ENCODE measurements at regions not wholly inside any gene's neighbourhood (a gene's known extent, or its start where the extent isn't known, plus 50 kb on each side); places are given as distances from the start of the nearest gene placed in this dataset.

GRCh38 chr13:85040215-85040614 lies 759.0 kb downstream of the SLITRK6 start:
- no peaks in the 10 kb centered on the region for H3K36me3 Mint-ChIP-seq (ENCODE audit: insufficient read depth in 2 of 2)
- ATAC-seq (replicated peaks in 1 of 2): no peak
- no peak overlapping the region for H3K27ac Mint-ChIP-seq
- no peak overlapping the region for H3K4me3 Mint-ChIP-seq
- peaks cover 0 to 4% of the 10 kb centered on the region in 2 donors for H3K9me3 Mint-ChIP-seq
- no peaks in the 10 kb centered on the region for H3K4me1 Mint-ChIP-seq (ENCODE audit: low read depth)
- DNase-seq: no peak
- H3K27me3 Mint-ChIP-seq (ENCODE audit: low read depth): no peaks in the 10 kb centered on the region

GRCh38 chr13:85031771-85032170 lies 767.4 kb downstream of the SLITRK6 start:
- H3K4me3 Mint-ChIP-seq: no peak overlapping the region
- H3K27ac Mint-ChIP-seq: no peak overlapping the region
- peaks cover 2% of the 10 kb centered on the region in 2 donors for H3K36me3 Mint-ChIP-seq (ENCODE audit: insufficient read depth in 2 of 2)
- ATAC-seq (replicated peaks in 1 of 2): no peak
- peaks cover 4 to 10% of the 10 kb centered on the region in 2 donors for H3K9me3 Mint-ChIP-seq
- no peak for DNase-seq
- H3K27me3 Mint-ChIP-seq (ENCODE audit: low read depth): no peaks in the 10 kb centered on the region
- H3K4me1 Mint-ChIP-seq (ENCODE audit: low read depth): no peaks in the 10 kb centered on the region

- ATAC-seq (replicated peaks in 1 of 2) (no peak), DNase-seq (no peak)
- Mint-ChIP-seq H3K4me1 (ENCODE audit: low read depth) (no peaks in the 10 kb centered on the region), H3K4me3 (no peak overlapping the region), H3K9me3 (peaks cover 5 to 8% of the 10 kb centered on the region in 2 donors), H3K27ac (no peak overlapping the region), H3K27me3 (ENCODE audit: low read depth) (no peaks in the 10 kb centered on the region), H3K36me3 (ENCODE audit: insufficient read depth in 2 of 2) (peaks cover 2% of the 10 kb centered on the region in 2 donors)
Measured at GRCh38 chr13:85028035-85028434, 771.2 kb downstream of the SLITRK6 start.

GRCh38 chr13:85019121-85019520 lies 780.1 kb downstream of the SLITRK6 start:
- peaks cover 7 to 8% of the 10 kb centered on the region in 2 donors for H3K9me3 Mint-ChIP-seq
- H3K27ac Mint-ChIP-seq: no peak overlapping the region
- no peak for ATAC-seq (replicated peaks in 1 of 2)
- H3K36me3 Mint-ChIP-seq (ENCODE audit: insufficient read depth in 2 of 2): no peaks in the 10 kb centered on the region
- no peaks in the 10 kb centered on the region for H3K4me1 Mint-ChIP-seq (ENCODE audit: low read depth)
- H3K27me3 Mint-ChIP-seq (ENCODE audit: low read depth): no peaks in the 10 kb centered on the region
- H3K4me3 Mint-ChIP-seq: no peak overlapping the region
- no peak for DNase-seq

- H3K4me3 Mint-ChIP-seq: no peak overlapping the region
- no peak overlapping the region for H3K27ac Mint-ChIP-seq
- peaks cover 6 to 12% of the 10 kb centered on the region in 2 donors for H3K9me3 Mint-ChIP-seq
- H3K36me3 Mint-ChIP-seq (ENCODE audit: insufficient read depth in 2 of 2): no peaks in the 10 kb centered on the region
- H3K27me3 Mint-ChIP-seq (ENCODE audit: low read depth): no peaks in the 10 kb centered on the region
- ATAC-seq (replicated peaks in 1 of 2) (no peak), DNase-seq (no peak)
- no peaks in the 10 kb centered on the region for H3K4me1 Mint-ChIP-seq (ENCODE audit: low read depth)
Measured at GRCh38 chr13:85013006-85013405, 786.2 kb downstream of the SLITRK6 start.

- H3K9me3 Mint-ChIP-seq: peaks cover 1 to 8% of the 10 kb centered on the region in 2 donors
- H3K27me3 Mint-ChIP-seq (ENCODE audit: low read depth): no peaks in the 10 kb centered on the region
- ATAC-seq (replicated peaks in 1 of 2): no peak
- H3K36me3 Mint-ChIP-seq (ENCODE audit: insufficient read depth in 2 of 2): no peaks in the 10 kb centered on the region
- no peak overlapping the region for H3K27ac Mint-ChIP-seq
- no peak for DNase-seq
- H3K4me1 Mint-ChIP-seq (ENCODE audit: low read depth): no peaks in the 10 kb centered on the region
- H3K4me3 Mint-ChIP-seq: no peak overlapping the region
Measured at GRCh38 chr13:85009447-85009846, 789.8 kb downstream of the SLITRK6 start.

GRCh38 chr13:84999252-84999651 lies 800.0 kb downstream of the SLITRK6 start:
- Mint-ChIP-seq H3K36me3 (ENCODE audit: insufficient read depth in 2 of 2) (no peaks in the 10 kb centered on the region), H3K9me3 (no peaks in the 10 kb centered on the region), H3K27me3 (ENCODE audit: low read depth) (no peaks in the 10 kb centered on the region), H3K27ac (no peak overlapping the region), H3K4me1 (ENCODE audit: low read depth) (no peaks in the 10 kb centered on the region), H3K4me3 (no peak overlapping the region)
- DNase-seq: no peak
- no peak for ATAC-seq (replicated peaks in 1 of 2)

- no peaks in the 10 kb centered on the region for H3K27me3 Mint-ChIP-seq (ENCODE audit: low read depth)
- H3K36me3 Mint-ChIP-seq (ENCODE audit: insufficient read depth in 2 of 2): no peaks in the 10 kb centered on the region
- ATAC-seq (replicated peaks in 1 of 2) (no peak), DNase-seq (no peak)
- no peaks in the 10 kb centered on the region for H3K4me1 Mint-ChIP-seq (ENCODE audit: low read depth)
- H3K27ac Mint-ChIP-seq: no peak overlapping the region
- no peaks in the 10 kb centered on the region for H3K9me3 Mint-ChIP-seq
- H3K4me3 Mint-ChIP-seq: no peak overlapping the region
Measured at GRCh38 chr13:84998681-84999080, 800.5 kb downstream of the SLITRK6 start.

- no peaks in the 10 kb centered on the region for H3K4me1 Mint-ChIP-seq (ENCODE audit: low read depth)
- H3K4me3 Mint-ChIP-seq: no peak overlapping the region
- no peaks in the 10 kb centered on the region for H3K9me3 Mint-ChIP-seq
- ATAC-seq (replicated peaks in 1 of 2) (no peak), DNase-seq (no peak)
- no peak overlapping the region for H3K27ac Mint-ChIP-seq
- no peaks in the 10 kb centered on the region for H3K36me3 Mint-ChIP-seq (ENCODE audit: insufficient read depth in 2 of 2)
- no peaks in the 10 kb centered on the region for H3K27me3 Mint-ChIP-seq (ENCODE audit: low read depth)
Measured at GRCh38 chr13:84997858-84998257, 801.4 kb downstream of the SLITRK6 start.

- H3K27me3 Mint-ChIP-seq (ENCODE audit: low read depth): no peaks in the 10 kb centered on the region
- no peaks in the 10 kb centered on the region for H3K36me3 Mint-ChIP-seq (ENCODE audit: insufficient read depth in 2 of 2)
- DNase-seq: no peak
- H3K27ac Mint-ChIP-seq: no peak overlapping the region
- H3K4me1 Mint-ChIP-seq (ENCODE audit: low read depth): no peaks in the 10 kb centered on the region
- H3K9me3 Mint-ChIP-seq: peaks cover 0 to 1% of the 10 kb centered on the region in 2 donors
- no peak for ATAC-seq (replicated peaks in 1 of 2)
- no peak overlapping the region for H3K4me3 Mint-ChIP-seq
Measured at GRCh38 chr13:84994582-84994981, 804.6 kb downstream of the SLITRK6 start.

GRCh38 chr13:84985860-84986259 lies 813.4 kb downstream of the SLITRK6 start:
- no peak for ATAC-seq (replicated peaks in 1 of 2)
- H3K4me1 Mint-ChIP-seq (ENCODE audit: low read depth): no peaks in the 10 kb centered on the region
- no peaks in the 10 kb centered on the region for H3K27me3 Mint-ChIP-seq (ENCODE audit: low read depth)

GRCh38 chr13:84983321-84983720 lies 815.9 kb downstream of the SLITRK6 start:
- Mint-ChIP-seq H3K27me3 (ENCODE audit: low read depth) (no peaks in the 10 kb centered on the region), H3K36me3 (ENCODE audit: insufficient read depth in 2 of 2) (no peaks in the 10 kb centered on the region), H3K27ac (no peak overlapping the region), H3K4me3 (no peak overlapping the region), H3K9me3 (no peaks in the 10 kb centered on the region), H3K4me1 (ENCODE audit: low read depth) (no peaks in the 10 kb centered on the region)
- ATAC-seq (replicated peaks in 1 of 2) (no peak), DNase-seq (no peak)

More at GRCh38 chr13:84985860-84986259, 813.4 kb downstream of the SLITRK6 start:
- Mint-ChIP-seq H3K27ac (no peak overlapping the region), H3K36me3 (ENCODE audit: insufficient read depth in 2 of 2) (no peaks in the 10 kb centered on the region), H3K4me3 (no peak overlapping the region), H3K9me3 (peaks cover 0 to 2% of the 10 kb centered on the region in 2 donors)
- no peak for DNase-seq

- Mint-ChIP-seq H3K27ac (no peak overlapping the region), H3K4me1 (ENCODE audit: low read depth) (no peaks in the 10 kb centered on the region), H3K4me3 (no peak overlapping the region), H3K27me3 (ENCODE audit: low read depth) (no peaks in the 10 kb centered on the region), H3K9me3 (no peaks in the 10 kb centered on the region), H3K36me3 (ENCODE audit: insufficient read depth in 2 of 2) (no peaks in the 10 kb centered on the region)
- ATAC-seq (replicated peaks in 1 of 2) (no peak), DNase-seq (no peak)
Measured at GRCh38 chr13:84980571-84980970, 818.6 kb downstream of the SLITRK6 start.

- Mint-ChIP-seq H3K27ac (no peak overlapping the region), H3K36me3 (ENCODE audit: insufficient read depth in 2 of 2) (peaks cover 0 to 1% of the 10 kb centered on the region in 2 donors), H3K4me3 (no peak overlapping the region), H3K4me1 (ENCODE audit: low read depth) (no peaks in the 10 kb centered on the region), H3K27me3 (ENCODE audit: low read depth) (no peaks in the 10 kb centered on the region), H3K9me3 (no peaks in the 10 kb centered on the region)
- DNase-seq (no peak), ATAC-seq (replicated peaks in 1 of 2) (no peak)
Measured at GRCh38 chr13:84978851-84979250, 820.4 kb downstream of the SLITRK6 start.
